22Rv1 (cell line): ENCODE measurements at regions not wholly inside any gene's neighbourhood (a gene's known extent, or its start where the extent isn't known, plus 50 kb on each side); places are given as distances from the start of the nearest gene placed in this dataset.

Source experiments
- ZFX ChIP-seq: fragments of 450-650 bp; IDR thresholded peaks from 2 replicates; pipeline ENCODE4 v1.6.1; 2017; ENCODE audit warnings: antibody characterized with exemption, borderline replicate concordance
- TF ChIP-seq, protein P1 (sequence below): fragments of 450-650 bp; IDR thresholded peaks from 2 replicates; pipeline ENCODE4 v1.5.1; 2017; ENCODE audit warnings: mild to moderate bottlenecking

DNA sequence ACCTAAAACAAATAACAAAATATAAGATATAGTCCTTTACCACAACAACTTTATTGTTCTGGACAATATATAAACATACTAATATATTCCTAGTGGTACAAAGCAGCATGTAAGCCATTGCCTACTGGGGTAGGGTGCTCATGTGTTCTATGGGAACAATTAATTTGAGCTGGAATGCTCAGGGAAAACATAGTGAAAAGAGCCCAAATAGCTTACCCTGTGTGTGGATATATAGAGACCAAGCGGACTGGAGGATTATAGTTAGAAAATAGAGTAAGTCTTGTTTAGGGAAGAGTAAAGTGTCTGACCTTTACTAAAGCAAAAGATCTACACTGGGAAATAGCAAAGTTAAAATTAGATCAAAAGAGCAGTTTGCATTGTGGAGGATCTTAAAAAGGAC lies 64.8 kb downstream of the MAD2L1 start:
- TF ChIP-seq, protein P1, sequence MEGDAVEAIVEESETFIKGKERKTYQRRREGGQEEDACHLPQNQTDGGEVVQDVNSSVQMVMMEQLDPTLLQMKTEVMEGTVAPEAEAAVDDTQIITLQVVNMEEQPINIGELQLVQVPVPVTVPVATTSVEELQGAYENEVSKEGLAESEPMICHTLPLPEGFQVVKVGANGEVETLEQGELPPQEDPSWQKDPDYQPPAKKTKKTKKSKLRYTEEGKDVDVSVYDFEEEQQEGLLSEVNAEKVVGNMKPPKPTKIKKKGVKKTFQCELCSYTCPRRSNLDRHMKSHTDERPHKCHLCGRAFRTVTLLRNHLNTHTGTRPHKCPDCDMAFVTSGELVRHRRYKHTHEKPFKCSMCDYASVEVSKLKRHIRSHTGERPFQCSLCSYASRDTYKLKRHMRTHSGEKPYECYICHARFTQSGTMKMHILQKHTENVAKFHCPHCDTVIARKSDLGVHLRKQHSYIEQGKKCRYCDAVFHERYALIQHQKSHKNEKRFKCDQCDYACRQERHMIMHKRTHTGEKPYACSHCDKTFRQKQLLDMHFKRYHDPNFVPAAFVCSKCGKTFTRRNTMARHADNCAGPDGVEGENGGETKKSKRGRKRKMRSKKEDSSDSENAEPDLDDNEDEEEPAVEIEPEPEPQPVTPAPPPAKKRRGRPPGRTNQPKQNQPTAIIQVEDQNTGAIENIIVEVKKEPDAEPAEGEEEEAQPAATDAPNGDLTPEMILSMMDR = no peak
- no peak for TF ChIP-seq ZFX
